ENCODE measurements at regions not wholly inside any gene's neighbourhood (a gene's known extent, or its start where the extent isn't known, plus 50 kb on each side); places are given as distances from the start of the nearest gene placed in this dataset.

DNA sequence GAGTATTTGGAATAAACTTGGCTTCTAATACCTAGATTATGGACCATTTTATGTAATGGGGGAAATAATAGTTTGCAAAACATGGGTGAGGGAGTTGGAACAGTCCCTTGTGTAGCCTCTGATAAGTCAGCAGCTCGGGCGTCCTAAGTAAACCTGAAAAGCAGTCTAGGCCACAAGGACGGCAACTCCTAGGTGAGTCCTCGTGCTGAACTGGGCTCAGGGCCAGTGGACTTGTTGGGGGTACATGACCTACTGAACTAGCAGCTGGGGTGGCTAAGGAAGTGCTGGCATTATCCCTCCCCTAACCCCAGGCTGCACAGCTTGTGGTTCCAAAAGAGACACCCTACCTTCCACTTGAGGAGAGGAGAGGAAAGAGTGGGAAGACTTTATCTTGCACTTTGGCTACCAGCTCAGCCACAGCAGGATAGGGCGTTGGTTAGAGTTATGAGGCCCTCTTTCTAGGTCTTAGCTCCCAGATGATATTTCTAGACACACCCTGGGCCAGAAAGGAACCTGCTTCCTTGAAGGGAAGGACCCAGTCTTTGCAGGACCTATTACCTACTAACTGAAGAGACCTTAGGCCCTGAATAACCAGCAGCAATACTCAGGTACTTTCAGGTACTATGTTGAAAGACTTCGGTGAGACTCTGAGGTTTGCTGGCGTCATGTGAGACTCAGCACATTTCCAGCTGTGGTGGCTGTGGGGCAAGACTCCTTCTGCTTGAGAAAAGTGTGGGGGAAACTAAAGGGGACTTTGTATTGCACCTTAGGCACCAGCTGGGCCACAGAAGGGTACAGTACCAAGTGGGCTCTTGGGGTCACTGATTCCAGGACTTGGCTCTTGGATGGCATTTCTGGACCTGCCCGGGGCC is 71.0 kb downstream of the AQP4 start:
- H3K27ac Mint-ChIP-seq (ENCODE audit: unreplicated experiment): no peak overlapping the region
- H3K4me3 Mint-ChIP-seq (ENCODE audit: low read depth, unreplicated experiment): no peak overlapping the region
- TF ChIP-seq, protein P1, sequence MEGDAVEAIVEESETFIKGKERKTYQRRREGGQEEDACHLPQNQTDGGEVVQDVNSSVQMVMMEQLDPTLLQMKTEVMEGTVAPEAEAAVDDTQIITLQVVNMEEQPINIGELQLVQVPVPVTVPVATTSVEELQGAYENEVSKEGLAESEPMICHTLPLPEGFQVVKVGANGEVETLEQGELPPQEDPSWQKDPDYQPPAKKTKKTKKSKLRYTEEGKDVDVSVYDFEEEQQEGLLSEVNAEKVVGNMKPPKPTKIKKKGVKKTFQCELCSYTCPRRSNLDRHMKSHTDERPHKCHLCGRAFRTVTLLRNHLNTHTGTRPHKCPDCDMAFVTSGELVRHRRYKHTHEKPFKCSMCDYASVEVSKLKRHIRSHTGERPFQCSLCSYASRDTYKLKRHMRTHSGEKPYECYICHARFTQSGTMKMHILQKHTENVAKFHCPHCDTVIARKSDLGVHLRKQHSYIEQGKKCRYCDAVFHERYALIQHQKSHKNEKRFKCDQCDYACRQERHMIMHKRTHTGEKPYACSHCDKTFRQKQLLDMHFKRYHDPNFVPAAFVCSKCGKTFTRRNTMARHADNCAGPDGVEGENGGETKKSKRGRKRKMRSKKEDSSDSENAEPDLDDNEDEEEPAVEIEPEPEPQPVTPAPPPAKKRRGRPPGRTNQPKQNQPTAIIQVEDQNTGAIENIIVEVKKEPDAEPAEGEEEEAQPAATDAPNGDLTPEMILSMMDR (IDR thresholded peaks at IDR 0.05; ENCODE audit: unreplicated experiment): no peak
- intact Hi-C loops (cut with micrococcal nuclease; ENCODE audit: unreplicated experiment): no loop called here
- CTCF ChIA-PET: interaction anchor here (1.1 kb wide), 1 partner anchor 173 kb away, joined by 3 read pairs; no protein-coding TSS in a partner anchor
- BruUV-seq (replicated peaks): no TSS peak
- H3K4me1 Mint-ChIP-seq (ENCODE audit: low read depth, unreplicated experiment): no peaks in the 10 kb centered on the region
- no peaks in the 10 kb centered on the region for H3K27me3 Mint-ChIP-seq (ENCODE audit: unreplicated experiment)
- H3K9me3 Mint-ChIP-seq (ENCODE audit: low read depth, unreplicated experiment): peaks cover 5% of the 10 kb centered on the region
- DNase-seq: no peak
- H3K36me3 Mint-ChIP-seq (ENCODE audit: insufficient read depth, unreplicated experiment): no peaks in the 10 kb centered on the region

DNA sequence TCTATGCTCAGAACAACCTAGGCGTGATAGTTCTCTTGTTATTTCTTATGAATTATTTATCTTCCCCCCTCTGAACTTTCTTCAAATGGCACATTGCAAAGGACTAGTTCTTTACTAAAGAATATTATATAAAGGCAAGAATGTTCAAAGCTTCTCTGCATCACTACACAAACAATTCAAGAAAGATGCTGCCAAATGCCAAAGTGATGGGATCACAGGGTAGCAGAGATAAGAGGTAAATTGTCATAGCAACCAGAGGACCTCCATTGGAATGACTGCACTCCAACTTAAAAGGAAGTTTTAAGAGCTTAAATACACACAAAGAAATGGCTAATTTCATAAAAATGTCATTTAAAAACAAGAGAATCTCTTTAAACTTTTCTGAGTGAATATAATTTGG is 72.8 kb downstream of the AQP4 start:
- CTCF ChIA-PET: no interaction called here
- no peaks in the 10 kb centered on the region for H3K4me1 Mint-ChIP-seq (ENCODE audit: low read depth, unreplicated experiment)
- no peak overlapping the region for H3K27ac Mint-ChIP-seq (ENCODE audit: unreplicated experiment)
- BruUV-seq (replicated peaks): no TSS peak
- intact Hi-C loops (cut with micrococcal nuclease; ENCODE audit: unreplicated experiment): no loop called here
- DNase-seq: no peak
- TF ChIP-seq, protein P1 (IDR thresholded peaks at IDR 0.05; ENCODE audit: unreplicated experiment): no peak
- H3K9me3 Mint-ChIP-seq (ENCODE audit: low read depth, unreplicated experiment): no peaks in the 10 kb centered on the region
- no peak overlapping the region for H3K4me3 Mint-ChIP-seq (ENCODE audit: low read depth, unreplicated experiment)
- H3K36me3 Mint-ChIP-seq (ENCODE audit: insufficient read depth, unreplicated experiment): no peaks in the 10 kb centered on the region
- no peaks in the 10 kb centered on the region for H3K27me3 Mint-ChIP-seq (ENCODE audit: unreplicated experiment)

DNA sequence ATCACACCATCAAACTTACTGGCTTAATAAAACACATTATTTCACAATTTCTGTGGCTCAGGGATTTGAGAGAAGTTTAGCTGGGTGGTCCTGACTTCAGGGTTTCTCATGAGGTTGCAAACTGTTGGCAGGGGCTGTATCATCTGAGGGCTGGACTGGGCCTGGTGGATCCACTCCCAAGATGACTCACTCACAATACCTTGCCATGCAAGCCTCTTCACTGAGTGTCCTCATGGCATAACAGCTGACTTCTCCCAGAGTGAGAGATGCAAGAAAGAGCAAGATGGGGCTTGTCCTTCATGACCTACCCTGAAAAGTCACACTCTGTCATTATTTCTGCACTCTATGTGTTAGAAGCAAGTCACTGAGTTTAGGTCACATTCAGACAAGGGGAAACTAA is 73.8 kb downstream of the AQP4 start:
- intact Hi-C loops (cut with micrococcal nuclease; ENCODE audit: unreplicated experiment): no loop called here
- DNase-seq: no peak
- H3K36me3 Mint-ChIP-seq (ENCODE audit: insufficient read depth, unreplicated experiment): no peaks in the 10 kb centered on the region
- BruUV-seq (replicated peaks): no TSS peak
- no peak overlapping the region for H3K4me3 Mint-ChIP-seq (ENCODE audit: low read depth, unreplicated experiment)
- no peaks in the 10 kb centered on the region for H3K4me1 Mint-ChIP-seq (ENCODE audit: low read depth, unreplicated experiment)
- H3K9me3 Mint-ChIP-seq (ENCODE audit: low read depth, unreplicated experiment): no peaks in the 10 kb centered on the region
- no peaks in the 10 kb centered on the region for H3K27me3 Mint-ChIP-seq (ENCODE audit: unreplicated experiment)
- CTCF ChIA-PET: no interaction called here
- TF ChIP-seq, protein P1 (IDR thresholded peaks at IDR 0.05; ENCODE audit: unreplicated experiment): no peak
- H3K27ac Mint-ChIP-seq (ENCODE audit: unreplicated experiment): no peak overlapping the region

DNA sequence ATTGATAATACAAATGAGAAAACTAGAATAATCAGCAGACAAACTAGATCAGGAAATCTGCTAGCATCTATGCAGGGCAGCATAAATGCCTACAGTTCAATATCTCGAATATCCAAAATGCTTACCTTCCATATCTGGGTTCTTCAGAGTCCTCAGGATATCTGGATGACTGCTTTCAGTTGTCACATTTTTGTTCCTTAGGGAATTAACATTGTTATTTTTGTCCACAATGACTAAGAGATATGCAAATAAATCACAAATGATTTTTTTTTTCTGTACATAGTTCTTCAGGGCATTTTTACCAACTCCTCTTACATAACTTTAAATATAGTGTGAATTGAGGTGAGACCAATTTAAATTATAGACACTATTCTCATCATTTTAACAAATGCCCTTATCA is 80.9 kb downstream of the AQP4 start:
- no TSS peak for BruUV-seq (replicated peaks)
- no peak for DNase-seq
- Mint-ChIP-seq H3K36me3 (ENCODE audit: insufficient read depth, unreplicated experiment) (no peaks in the 10 kb centered on the region), H3K27ac (ENCODE audit: unreplicated experiment) (no peak overlapping the region), H3K4me1 (ENCODE audit: low read depth, unreplicated experiment) (no peaks in the 10 kb centered on the region), H3K9me3 (ENCODE audit: low read depth, unreplicated experiment) (no peaks in the 10 kb centered on the region), H3K27me3 (ENCODE audit: unreplicated experiment) (peaks cover 20% of the 10 kb centered on the region), H3K4me3 (ENCODE audit: low read depth, unreplicated experiment) (no peak overlapping the region)
- TF ChIP-seq, protein P1 (IDR thresholded peaks at IDR 0.05; ENCODE audit: unreplicated experiment): no peak
- intact Hi-C loops (cut with micrococcal nuclease; ENCODE audit: unreplicated experiment): no loop called here
- CTCF ChIA-PET: no interaction called here
